C4-2B (cell line): ENCODE measurements at regions not wholly inside any gene's neighbourhood (a gene's known extent, or its start where the extent isn't known, plus 50 kb on each side); places are given as distances from the start of the nearest gene placed in this dataset.

Experiments used
- H3K27ac ChIP-seq: fragments of 450-650 bp; 2 replicates; pipeline ENCODE4 v1.5.1; 2017
- CTCF ChIP-seq: fragments of 450-650 bp; conservative IDR thresholded peaks from 2 replicates; pipeline ENCODE4 v1.5.1; 2017; ENCODE audit warnings: mild to moderate bottlenecking
- ZFX ChIP-seq: fragments of 450-650 bp; IDR thresholded peaks from 2 replicates; pipeline ENCODE4 v1.6.1; 2017

- no peak for TF ChIP-seq ZFX
- no peak for TF ChIP-seq CTCF
- no peak overlapping the region for H3K27ac ChIP-seq
Observed at GRCh38 chr4:56102601-56103000, 153.9 kb downstream of the CEP135 start.

- H3K27ac ChIP-seq: no peak overlapping the region
- TF ChIP-seq ZFX (no peak), CTCF (no peak)
Observed at GRCh38 chr4:56099378-56099786, 150.6 kb downstream of the CEP135 start.

- no peak for TF ChIP-seq ZFX
- TF ChIP-seq CTCF: no peak
- no peak overlapping the region for H3K27ac ChIP-seq
Observed at GRCh38 chr4:56093576-56093975, 144.8 kb downstream of the CEP135 start.

- no peak overlapping the region for H3K27ac ChIP-seq
- TF ChIP-seq CTCF: no peak
- TF ChIP-seq ZFX: no peak
Observed at GRCh38 chr4:56092540-56092939, 143.8 kb downstream of the CEP135 start.

GRCh38 chr4:56086561-56086960 is 137.8 kb downstream of the CEP135 start:
- no peak overlapping the region for H3K27ac ChIP-seq
- TF ChIP-seq CTCF: no peak
- TF ChIP-seq ZFX: no peak

- no peak overlapping the region for H3K27ac ChIP-seq
- TF ChIP-seq ZFX (no peak), CTCF (no peak)
Observed at GRCh38 chr4:56086073-56086541, 137.4 kb downstream of the CEP135 start.

GRCh38 chr4:56085275-56085674 is 136.5 kb downstream of the CEP135 start:
- TF ChIP-seq CTCF: no peak
- no peak for TF ChIP-seq ZFX
- no peak overlapping the region for H3K27ac ChIP-seq
